GM18517 (cell line): ENCODE measurements at regions not wholly inside any gene's neighbourhood (a gene's known extent, or its start where the extent isn't known, plus 50 kb on each side); places are given as distances from the start of the nearest gene placed in this dataset.
"Not testable (repeated sequence)": the region's sequence is repeated elsewhere in the genome, so short reads cannot be mapped to it uniquely, and the experiment has no call there.

Experiments used
- ATAC-seq: cut with Tn5 transposase; IDR thresholded peaks from one replicate; pipeline ENCODE4 v1.9.1; 2021; ENCODE audit warnings: mild to moderate bottlenecking, moderate library complexity; ENCODE audit not compliant: unreplicated experiment

GRCh38 chr3:31178467-31178866 lies 284.0 kb upstream of the GADL1 start:
- ATAC-seq: no peak

- no peak for ATAC-seq
Observed at GRCh38 chr3:31179768-31180167, 285.3 kb upstream of the GADL1 start.

GRCh38 chr3:31180274-31180673 lies 285.8 kb upstream of the GADL1 start:
- no peak for ATAC-seq

GRCh38 chr3:31181661-31182060 lies 287.2 kb upstream of the GADL1 start:
- ATAC-seq: no peak

- ATAC-seq: no peak
Observed at GRCh38 chr3:31182661-31183060, 288.2 kb upstream of the GADL1 start.

GRCh38 chr3:31184261-31185061 lies 290.0 kb upstream of the GADL1 start:
- ATAC-seq: no peak

GRCh38 chr3:31185062-31185357 lies 290.5 kb upstream of the GADL1 start:
- no peak for ATAC-seq

GRCh38 chr3:31186041-31186440 lies 291.6 kb upstream of the GADL1 start:
- no peak for ATAC-seq

- ATAC-seq: no peak
Observed at GRCh38 chr3:31187380-31187779, 292.9 kb upstream of the GADL1 start.

GRCh38 chr3:31188112-31188511 lies 293.7 kb upstream of the GADL1 start:
- no peak for ATAC-seq

GRCh38 chr3:31189330-31189729 lies 294.9 kb upstream of the GADL1 start:
- no peak for ATAC-seq

GRCh38 chr3:31189971-31190370 lies 295.5 kb upstream of the GADL1 start:
- ATAC-seq: no peak

- ATAC-seq: no peak
Observed at GRCh38 chr3:31191354-31191753, 296.9 kb upstream of the GADL1 start.

GRCh38 chr3:31193429-31193828 lies 299.0 kb upstream of the GADL1 start:
- no peak for ATAC-seq

- no peak for ATAC-seq
Observed at GRCh38 chr3:31193871-31194270, 299.4 kb upstream of the GADL1 start.

GRCh38 chr3:31196261-31196660 lies 301.8 kb upstream of the GADL1 start:
- no peak for ATAC-seq

GRCh38 chr3:31196881-31197364 lies 302.5 kb upstream of the GADL1 start:
- ATAC-seq: no peak

GRCh38 chr3:31197941-31198340 lies 303.5 kb upstream of the GADL1 start:
- no peak for ATAC-seq

- ATAC-seq: no peak
Observed at GRCh38 chr3:31198890-31199289, 304.4 kb upstream of the GADL1 start.

GRCh38 chr3:31203960-31204795 lies 309.7 kb upstream of the GADL1 start:
- ATAC-seq: no peak

- ATAC-seq: not testable (repeated sequence)
Observed at GRCh38 chr3:31204796-31205056, 310.3 kb upstream of the GADL1 start.

- no peak for ATAC-seq
Observed at GRCh38 chr3:31210068-31210645, 315.7 kb upstream of the GADL1 start.
